Right lobe of liver (tissue), 6 donors: ENCODE measurements at regions not wholly inside any gene's neighbourhood (a gene's known extent, or its start where the extent isn't known, plus 50 kb on each side); places are given as distances from the start of the nearest gene placed in this dataset.
"Not testable (repeated sequence)": the region's sequence is repeated elsewhere in the genome, so short reads cannot be mapped to it uniquely, and the experiment has no call there.

ENCODE experiments used
- ATAC-seq, 4 donors: fragments of 200-7000 bp; cut with Tn5 transposase; one replicate each; pipeline ENCODE4 v1.9.1; 2020; ENCODE audit warnings: mild to moderate bottlenecking in 4 of 4, moderate library complexity in 4 of 4
- DNase-seq, 3 donors: peaks; one replicate each; pipeline ENCODE4 v3.0.0-alpha.2; 2020
- H3K27ac ChIP-seq, 3 donors: fragments of 200-600 bp; one replicate each; pipeline ENCODE4 v1.8.0; 2022
- H3K27me3 ChIP-seq, 2 donors: fragments of 200-600 bp; one replicate each; pipeline ENCODE4 v1.8.0; 2022
- H3K36me3 ChIP-seq, 4 donors: fragments of 200-600 bp; sonication (generic) in 1 of 4; one replicate each; pipeline versions ENCODE4 v1.5.1 to v1.8.0; 2017 to 2022; ENCODE audit warnings: control low read depth in 1 of 4
- H3K4me1 ChIP-seq, 4 donors: fragments of 200-600 bp; sonication (generic) in 1 of 4; one replicate each; pipeline versions ENCODE4 v1.5.1 to v1.8.0; 2017 to 2022; ENCODE audit warnings: control low read depth in 1 of 4
- H3K4me3 ChIP-seq, 3 donors: fragments of 200-600 bp; one replicate each; pipeline ENCODE4 v1.8.0; 2022
- H3K9me3 ChIP-seq, 4 donors: fragments of 200-600 bp; sonication (generic) in 1 of 4; one replicate each; pipeline versions ENCODE4 v1.5.1 to v1.8.0; 2017 to 2022; ENCODE audit warnings: control low read depth in 1 of 4
- CTCF ChIP-seq, 4 donors: fragments of 200-600 bp in 3 of 4; fragments of 450-650 bp in 1 of 4; IDR thresholded peaks; one replicate each; pipeline versions ENCODE4 v1.5.1 to v1.8.0; 2016 to 2022; ENCODE audit warnings: antibody characterized with exemption in 4 of 4, mild to moderate bottlenecking in 2 of 4
- POLR2A ChIP-seq: fragments of 450-650 bp; IDR thresholded peaks from one replicate; pipeline ENCODE4 v1.6.1; 2017; ENCODE audit warnings: antibody characterized with exemption, mild to moderate bottlenecking
- WGBS: methylation state at CpG from one replicate; pipeline ENCODE4 v1.1.6; 2018; ENCODE audit warnings: low coverage, low lambda C conversion rate; ENCODE audit not compliant: insufficient coverage; ENCODE audit errors: missing lambda C conversion rate; 5-methylcytosine and 5-hydroxymethylcytosine counted together
- intact Hi-C, 2 donors: fragments of 100-400 bp; cut with DNase I; formaldehyde crosslinking; loops; one replicate each; pipeline versions ENCODE4 v1.11.2 to v1.14.1; 2022
- donor health status: DM: no; HTN: yes; CAD: no.
- donor health status: DM: no; HTN: no; CAD: no.
- donor health status: DM: no; HTN: no; CAD: no.
- donor health status: DM: no; HTN: yes; CAD: no.
- donor health status: DM: no; HTN: yes; CAD: no.

GRCh38 chr2:77737236-77737635, 215.1 kb upstream of the LRRTM4 start:
- whole genome bisulfite sequencing = 26% methylated on average over 3 of the region's 3 CpGs
- intact Hi-C loops = no loop called here
- no peaks in the 10 kb centered on the region for H3K27me3 ChIP-seq
- DNase-seq = no peak
- H3K36me3 ChIP-seq = no peaks in the 10 kb centered on the region
- H3K4me1 ChIP-seq = no peaks in the 10 kb centered on the region
- H3K27ac ChIP-seq = no peak overlapping the region
- H3K9me3 ChIP-seq = no peaks in the 10 kb centered on the region
- no peak for TF ChIP-seq POLR2A
- no peak for TF ChIP-seq CTCF (IDR thresholded peaks at IDR 0.05)
- no peak overlapping the region for H3K4me3 ChIP-seq
- ATAC-seq = no peak

GRCh38 chr2:77746780-77747179, 224.6 kb upstream of the LRRTM4 start:
- intact Hi-C loops = no loop called here
- ATAC-seq (no peak), DNase-seq (no peak)
- WGBS = 42% methylated on average over 2 of the region's 2 CpGs
- Histone ChIP-seq H3K4me3 (no peak overlapping the region), H3K9me3 (no peaks in the 10 kb centered on the region), H3K4me1 (no peaks in the 10 kb centered on the region), H3K36me3 (no peaks in the 10 kb centered on the region), H3K27ac (no peak overlapping the region), H3K27me3 (no peaks in the 10 kb centered on the region)
- TF ChIP-seq CTCF (IDR thresholded peaks at IDR 0.05) (no peak), POLR2A (no peak)

GRCh38 chr2:77753710-77754345, 231.7 kb upstream of the LRRTM4 start:
- intact Hi-C loops, ATAC-seq, H3K4me3 ChIP-seq, H3K9me3 ChIP-seq, H3K4me1 ChIP-seq, H3K27ac ChIP-seq, H3K36me3 ChIP-seq, H3K27me3 ChIP-seq, DNase-seq: not testable (repeated sequence)
- WGBS = 83% methylated on average over 18 of the region's 30 CpGs

GRCh38 chr2:77767388-77768076, 245.4 kb upstream of the LRRTM4 start:
- DNase-seq (no peak), ATAC-seq (peak in 1 of 4 donors; percentile 31)
- no peak for TF ChIP-seq POLR2A
- no peak for TF ChIP-seq CTCF (IDR thresholded peaks at IDR 0.05)
- Histone ChIP-seq H3K4me1 (no peaks in the 10 kb centered on the region), H3K27ac (no peak overlapping the region), H3K36me3 (no peaks in the 10 kb centered on the region), H3K9me3 (no peaks in the 10 kb centered on the region), H3K27me3 (no peaks in the 10 kb centered on the region), H3K4me3 (no peak overlapping the region)
- intact Hi-C loops = no loop called here
- 65% methylated on average over 3 of the region's 8 CpGs for WGBS

GRCh38 chr2:77768508-77768907, 246.3 kb upstream of the LRRTM4 start:
- no peak for ATAC-seq
- 77% methylated on average over 3 of the region's 3 CpGs for whole genome bisulfite sequencing
- Histone ChIP-seq H3K27ac (no peak overlapping the region), H3K4me3 (no peak overlapping the region), H3K9me3 (no peaks in the 10 kb centered on the region), H3K36me3 (no peaks in the 10 kb centered on the region), H3K27me3 (no peaks in the 10 kb centered on the region), H3K4me1 (no peaks in the 10 kb centered on the region)
- intact Hi-C loops = no loop called here
- no peak for DNase-seq
- TF ChIP-seq CTCF (IDR thresholded peaks at IDR 0.05) (no peak), POLR2A (no peak)
